NCI-H748 treated with DMSO at 0.1 percent for 48 hours (cell line): ENCODE measurements at regions not wholly inside any gene's neighbourhood (a gene's known extent, or its start where the extent isn't known, plus 50 kb on each side); places are given as distances from the start of the nearest gene placed in this dataset.
"Not testable (repeated sequence)": the region's sequence is repeated elsewhere in the genome, so short reads cannot be mapped to it uniquely, and the experiment has no call there.

Source experiments
- DNase-seq: peaks from one replicate; lab custom pipeline; 2025; lab: John Stamatoyannopoulos, UW

DNA sequence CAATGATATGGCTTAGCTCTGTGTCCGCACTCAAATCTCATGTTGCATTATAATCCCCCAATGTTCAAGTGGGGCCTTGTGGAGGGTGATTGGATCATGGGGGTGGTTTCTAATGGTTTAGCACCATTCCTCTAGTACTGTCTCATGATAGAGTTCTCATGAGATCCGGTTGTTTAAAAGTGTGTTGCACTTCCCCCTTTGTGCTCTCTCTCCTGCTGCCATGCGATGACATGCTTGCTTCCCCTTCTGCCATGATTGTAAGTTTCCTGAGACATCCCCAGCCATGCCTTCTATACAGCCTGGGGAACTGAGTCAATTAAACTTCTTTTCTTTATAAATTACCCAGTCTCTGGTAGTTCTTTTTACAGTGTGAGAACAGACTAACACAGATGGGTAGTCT is 427.1 kb downstream of the CHSY3 start:
- no peak for DNase-seq

DNA sequence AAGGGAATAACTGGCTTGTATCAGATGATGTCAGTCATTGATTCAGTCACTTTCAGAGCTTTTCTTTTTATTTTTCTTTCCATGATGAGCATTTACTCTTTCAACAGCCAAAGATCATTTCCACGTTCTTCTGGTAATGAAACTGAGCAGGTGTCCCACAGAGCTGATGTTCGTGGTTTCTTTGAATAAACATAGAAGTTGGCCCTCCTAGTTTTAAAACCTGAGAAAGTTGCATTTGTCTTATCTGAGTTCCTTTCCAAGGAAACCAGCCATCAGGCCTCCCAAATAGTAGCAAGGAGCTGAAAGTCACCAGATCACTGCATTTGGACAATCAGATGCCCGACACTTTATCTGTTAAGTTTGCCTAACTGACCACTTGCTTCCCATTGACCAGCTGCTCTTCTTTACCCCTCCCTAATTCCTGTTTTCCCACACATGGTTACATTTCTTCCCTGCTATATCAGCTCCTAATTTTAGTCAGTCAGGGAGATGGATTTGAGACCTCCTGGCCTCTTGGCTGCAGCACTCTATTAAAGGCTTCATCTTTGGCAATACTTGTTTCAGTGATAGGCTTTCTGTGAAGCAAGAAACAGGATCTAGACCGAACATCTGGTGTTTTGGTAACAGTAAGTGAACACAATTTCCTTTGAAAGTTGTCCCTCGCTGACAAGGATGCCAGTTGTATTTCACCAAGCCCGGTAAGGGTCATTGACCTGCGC is 420.8 kb downstream of the CHSY3 start:
- DNase-seq = no peak

DNA sequence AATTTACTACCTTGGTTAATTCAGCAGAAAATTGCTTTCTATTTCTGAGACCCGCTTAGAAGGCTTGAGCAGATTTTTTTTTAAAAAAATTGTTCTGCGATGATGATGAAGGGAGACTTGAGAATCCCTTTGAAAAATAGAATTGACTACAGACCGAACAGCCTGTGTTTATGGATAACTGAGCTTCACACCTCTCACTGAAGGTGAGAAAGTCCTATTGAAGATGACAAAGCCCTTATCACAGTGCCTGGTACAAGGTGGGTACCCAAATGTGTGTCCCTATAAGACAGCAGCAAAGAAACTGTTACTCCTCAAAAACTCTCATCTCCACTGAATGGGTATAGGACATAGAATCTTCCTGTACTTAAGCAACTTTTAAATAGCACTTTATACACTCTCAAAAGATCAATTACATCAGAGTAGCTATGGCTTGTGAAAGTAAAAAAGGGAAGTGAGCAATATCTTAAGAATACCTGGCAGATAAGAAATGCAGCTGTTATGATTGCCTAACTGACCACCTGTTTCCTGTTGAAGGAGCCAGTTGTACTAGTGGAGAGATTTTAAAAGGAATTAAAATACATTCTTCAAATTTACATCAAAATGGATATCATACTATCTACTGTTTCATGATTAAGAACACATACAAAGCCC is 419.7 kb downstream of the CHSY3 start:
- DNase-seq = no peak

DNA sequence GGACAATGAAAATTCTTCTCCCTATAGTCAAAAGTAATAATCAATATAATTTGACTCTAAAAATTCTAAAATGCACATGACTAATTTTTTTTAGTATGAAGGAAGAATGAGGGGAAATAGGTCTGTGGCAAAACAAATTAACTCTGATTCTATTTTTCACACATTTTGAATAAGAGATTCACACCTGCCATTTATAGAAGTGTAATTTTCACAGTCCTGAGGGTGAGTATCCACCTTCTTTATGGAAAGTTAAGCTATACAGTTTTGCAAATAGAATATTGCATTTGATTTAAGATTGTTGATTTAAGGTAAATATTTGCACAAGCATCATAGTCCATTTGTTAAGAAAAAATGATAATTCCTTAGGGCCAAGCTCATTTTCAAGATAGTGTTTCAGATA is 417.7 kb downstream of the CHSY3 start:
- no peak for DNase-seq

DNA sequence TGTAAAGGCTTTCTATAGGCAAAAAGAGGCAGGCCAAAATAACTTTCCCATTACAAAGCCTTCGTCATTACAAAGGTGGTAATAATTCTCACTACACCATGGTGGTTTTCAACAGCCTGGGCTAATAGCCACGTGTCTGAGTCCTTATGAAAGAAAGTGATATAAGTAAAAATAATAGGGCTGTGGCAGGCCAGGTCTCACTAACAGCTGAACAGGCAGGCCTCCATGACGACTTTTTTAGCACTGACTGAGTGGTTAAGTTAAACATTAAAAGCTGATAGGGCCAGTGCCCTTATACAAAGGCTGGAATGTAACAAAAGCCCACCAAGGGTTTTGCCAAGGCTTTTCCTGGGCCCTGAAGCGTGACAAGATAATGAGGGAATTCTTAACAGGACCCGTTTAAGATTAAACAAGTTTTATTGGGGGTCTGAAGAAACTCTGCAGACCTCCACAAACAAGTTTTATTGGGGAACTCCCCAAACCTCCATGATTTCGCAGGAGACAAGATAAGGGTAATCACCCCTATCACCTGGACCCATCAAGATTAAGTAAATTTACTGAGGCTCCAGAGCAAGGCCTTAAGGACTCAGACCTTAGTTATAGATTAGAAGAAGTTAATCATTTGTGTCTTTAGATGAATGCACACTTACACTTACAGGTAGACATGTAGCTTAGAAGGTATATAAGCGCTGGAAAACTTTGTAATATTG is 412.9 kb downstream of the CHSY3 start:
- DNase-seq = no peak

DNA sequence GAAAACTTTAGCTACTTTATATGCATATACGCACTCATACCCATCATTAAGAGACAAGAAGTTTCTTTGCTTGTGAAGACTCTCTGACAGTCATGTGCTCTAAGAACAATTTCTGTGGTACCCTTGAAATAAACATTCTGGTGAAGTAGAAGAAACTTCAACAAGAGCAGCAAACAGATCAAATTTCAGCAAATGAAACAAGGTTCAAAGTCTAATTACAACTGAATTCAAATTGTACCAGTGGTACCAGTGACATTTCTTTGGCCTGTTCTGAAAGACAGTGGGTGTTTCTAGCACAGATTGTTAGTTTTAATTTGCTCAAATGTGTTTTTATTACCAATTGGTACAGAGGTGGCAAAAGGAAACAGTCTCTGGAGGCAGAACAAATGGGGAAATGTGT is 391.0 kb downstream of the CHSY3 start:
- DNase-seq = no peak

DNA sequence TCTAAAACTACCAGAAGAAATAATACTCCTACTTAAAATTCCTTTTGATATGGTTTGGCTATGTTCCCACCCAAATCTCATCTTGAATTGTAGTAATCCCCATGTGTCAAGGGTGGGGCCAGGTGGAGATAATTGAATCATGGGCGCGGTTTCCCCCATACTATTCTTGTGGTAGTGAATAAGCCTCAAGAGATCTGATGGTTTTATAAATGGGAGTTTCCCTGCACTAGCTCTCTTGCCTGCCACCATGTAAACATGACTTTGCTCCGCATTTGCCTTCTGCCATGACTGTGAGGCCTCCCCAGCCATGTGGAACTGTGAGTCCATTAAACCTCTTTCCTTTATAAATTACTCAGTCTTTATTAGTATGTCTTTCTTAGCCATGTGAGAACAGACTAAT is 390.5 kb downstream of the CHSY3 start:
- not testable (repeated sequence) for DNase-seq

DNA sequence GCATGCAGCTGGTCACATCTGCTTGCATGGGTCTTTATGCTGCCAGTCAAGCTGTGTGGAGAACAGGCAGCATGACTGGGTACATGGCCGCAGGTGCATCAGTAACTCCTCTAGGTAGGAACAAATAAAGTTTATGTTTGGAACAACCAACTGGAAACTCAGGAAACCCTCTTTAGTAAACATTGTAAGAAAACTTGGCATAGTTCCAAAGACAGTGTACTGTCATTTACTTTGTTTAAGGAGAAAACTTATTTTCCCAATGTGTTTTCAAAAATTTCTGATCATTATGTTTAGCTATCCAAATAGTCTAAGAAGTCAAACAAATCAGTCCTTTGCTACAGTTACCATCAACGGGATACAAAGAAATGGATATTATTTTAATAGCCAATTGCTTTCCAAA is 386.0 kb downstream of the CHSY3 start:
- DNase-seq = no peak

DNA sequence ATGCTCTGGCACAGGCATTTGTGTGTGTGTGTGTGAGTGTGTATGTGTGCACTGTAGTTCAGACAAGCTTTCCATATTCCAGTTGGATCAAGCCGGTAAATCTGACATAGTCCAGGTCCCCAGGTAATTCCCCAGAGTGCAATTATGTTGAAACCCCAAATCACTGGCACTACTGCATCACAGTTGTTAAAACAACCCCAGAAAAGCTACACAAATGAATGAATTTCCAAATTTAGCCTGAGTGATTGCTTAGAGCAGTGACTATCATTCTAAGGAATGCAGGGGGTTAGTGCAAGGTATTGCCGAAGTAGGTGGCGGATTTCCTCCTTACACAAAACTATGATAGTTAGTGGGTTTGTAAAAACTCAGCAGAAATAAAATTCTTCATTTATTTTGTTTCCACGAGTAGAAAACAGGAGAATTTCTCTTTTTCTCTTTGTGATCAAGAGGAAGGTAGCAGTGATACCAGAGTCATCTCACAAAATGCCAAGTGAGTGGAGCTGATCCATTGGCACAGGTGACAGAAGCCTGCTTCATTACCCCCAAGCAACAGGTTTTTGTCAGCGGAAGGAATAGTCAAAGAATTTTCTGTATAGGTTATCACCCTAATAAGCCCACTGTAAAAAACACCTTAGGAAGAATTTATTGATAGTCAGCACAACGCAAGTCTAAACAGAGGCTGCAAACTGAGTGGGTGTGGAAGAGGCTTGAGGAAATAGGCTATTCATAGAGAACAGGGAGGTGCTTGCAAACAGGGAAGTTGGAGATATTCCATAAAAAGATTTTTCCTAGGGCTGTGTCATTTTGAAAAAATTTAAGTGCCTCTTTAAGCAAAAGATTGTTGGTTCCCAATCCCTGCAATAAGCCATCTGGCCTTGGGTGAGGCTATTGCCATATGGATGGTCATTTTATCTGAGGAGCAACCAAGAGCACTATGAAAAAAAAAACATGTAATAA is 385.1 kb downstream of the CHSY3 start:
- DNase-seq = no peak

DNA sequence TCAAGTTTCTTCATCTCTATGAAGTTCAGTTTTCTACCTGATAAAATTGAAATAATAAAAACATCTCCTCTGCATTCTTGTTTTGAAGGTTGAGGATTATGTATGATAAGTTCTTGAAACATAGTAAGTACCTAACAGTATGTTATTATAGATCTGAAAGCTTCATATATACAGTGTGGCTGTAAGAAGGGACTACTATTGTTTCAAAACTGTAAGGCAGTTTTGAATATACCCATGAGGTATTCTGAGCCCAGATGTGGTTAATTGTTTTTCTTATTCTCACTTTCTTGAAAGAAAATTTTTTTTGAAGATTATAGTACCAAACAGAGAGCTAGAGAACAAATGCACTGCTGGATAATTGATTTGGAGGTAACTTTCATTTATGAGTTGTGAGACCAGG is 383.2 kb downstream of the CHSY3 start:
- no peak for DNase-seq

DNA sequence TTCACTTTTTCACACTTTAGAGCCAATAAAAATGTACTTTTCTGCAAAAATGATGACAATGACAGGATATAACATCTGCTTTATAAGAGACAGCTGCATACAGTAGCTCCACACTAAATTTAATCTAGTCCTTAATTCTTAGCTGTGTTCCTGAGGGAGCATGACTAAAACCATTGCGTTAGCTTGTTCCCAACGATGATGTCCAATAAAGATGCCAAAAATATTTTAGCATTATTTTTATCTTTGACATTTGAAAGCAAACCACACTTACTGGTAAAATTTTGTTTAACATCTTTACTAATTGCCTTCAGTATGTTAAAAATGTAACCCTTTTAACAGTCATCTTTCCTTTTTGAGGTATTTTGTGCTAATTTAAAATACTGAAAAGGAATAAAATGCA is 382.7 kb downstream of the CHSY3 start:
- DNase-seq = no peak

DNA sequence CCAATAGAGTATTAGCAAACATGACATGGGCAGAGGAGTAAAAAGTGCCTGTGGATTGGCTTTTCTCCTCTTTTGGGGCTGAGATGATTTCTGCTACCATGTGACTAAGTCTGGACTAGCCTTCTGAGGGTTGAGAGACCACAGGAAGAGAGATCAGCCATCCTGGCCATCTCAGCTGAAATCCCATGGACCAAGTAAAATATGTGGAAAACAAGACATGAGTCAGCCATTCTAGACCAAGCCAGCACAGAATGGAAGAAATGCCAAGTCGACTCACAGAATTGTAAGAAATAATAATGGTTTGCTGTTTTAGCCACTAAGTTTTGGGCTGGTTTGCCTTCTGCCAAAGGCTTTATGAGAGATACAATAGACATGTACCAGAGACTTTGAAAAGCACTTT is 377.8 kb downstream of the CHSY3 start:
- DNase-seq = no peak

DNA sequence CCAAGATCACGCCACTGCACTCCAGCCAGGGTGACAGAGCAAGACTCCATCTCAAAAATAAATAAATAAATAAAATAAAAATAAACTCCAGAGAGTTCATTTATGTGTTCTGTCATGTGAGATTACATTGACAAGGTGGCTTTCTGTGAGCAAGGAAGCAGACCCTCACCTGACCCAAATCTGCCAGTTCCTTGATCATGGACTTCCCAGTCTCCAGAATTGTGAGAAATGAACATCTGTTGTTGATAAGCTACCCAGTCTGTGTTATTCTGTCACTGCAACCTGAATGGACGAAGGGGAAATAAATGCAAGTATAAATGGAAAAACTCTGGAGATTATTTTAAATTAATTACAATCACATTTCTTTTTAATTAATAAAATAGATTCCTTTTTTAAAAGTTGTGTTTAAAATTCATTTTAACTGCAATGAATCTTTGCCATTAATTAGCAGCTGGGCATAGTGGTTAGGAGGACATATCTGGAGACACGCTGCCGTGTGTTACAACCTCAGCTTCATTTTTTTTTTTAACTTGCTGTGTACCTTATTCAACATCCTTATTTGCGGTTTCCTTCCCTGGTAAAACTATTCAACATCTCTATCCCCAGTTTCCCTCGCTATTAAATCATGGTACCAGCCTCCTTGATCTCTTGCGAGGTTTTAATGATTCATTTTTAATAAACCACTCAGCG is 376.4 kb downstream of the CHSY3 start:
- no peak for DNase-seq

DNA sequence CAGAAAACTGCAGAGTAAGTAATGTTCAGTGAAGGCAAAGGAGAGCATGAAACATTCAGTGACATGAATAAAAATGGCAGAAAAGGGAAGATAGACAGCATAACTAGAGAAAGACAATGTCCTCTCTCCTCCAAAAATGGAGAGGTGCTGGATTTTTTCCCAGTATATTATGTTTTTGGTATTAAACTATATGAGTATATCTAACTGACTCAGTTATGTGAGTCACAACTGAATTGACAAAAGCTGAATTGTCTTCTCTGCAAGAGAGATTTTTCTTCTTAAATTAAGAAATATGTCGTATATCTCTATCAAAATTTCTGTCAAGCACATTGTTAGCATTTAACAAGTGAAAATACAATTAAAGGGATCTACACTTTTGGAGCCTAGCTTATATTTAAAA is 375.1 kb downstream of the CHSY3 start:
- no peak for DNase-seq

DNA sequence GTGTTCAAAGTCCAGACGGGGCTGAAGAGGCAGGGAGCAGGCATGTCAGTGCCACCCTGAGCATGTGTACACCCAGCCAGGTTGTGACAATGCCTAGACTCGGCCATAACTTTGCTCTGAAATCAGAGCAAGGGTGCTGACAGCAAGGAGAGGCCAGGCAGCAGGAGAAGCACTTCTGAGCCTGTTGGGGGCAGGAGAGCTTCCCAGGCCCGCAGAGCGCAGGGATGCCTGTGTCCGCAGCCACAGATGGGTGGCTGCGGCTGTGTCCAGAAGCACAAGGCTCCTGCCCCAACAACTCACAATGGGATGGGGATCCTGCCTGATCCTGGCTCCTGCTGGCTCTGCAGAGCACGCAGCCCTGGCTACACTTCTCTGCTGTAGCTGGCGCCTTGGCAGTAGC is 373.9 kb downstream of the CHSY3 start:
- DNase-seq = no peak

DNA sequence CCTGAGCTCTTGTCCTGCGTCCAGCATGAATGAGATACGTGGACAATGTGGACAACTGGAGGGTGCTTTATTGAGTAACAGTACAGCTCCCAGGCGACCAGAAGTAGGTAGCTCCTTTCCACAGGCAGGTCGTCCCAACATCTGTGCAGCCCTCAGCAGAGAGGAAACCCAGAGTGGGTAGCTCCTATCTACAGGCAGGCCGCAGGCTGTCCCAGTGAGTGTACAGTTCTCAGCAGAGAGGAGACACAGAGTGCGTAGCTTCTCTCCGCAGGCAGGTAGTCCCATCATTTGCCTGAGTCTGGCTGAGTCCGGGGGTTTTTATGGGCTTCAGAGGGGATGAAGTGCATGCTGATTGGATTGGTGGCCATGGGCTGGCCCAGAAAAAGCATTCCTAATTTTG is 373.3 kb downstream of the CHSY3 start:
- DNase-seq = no peak

DNA sequence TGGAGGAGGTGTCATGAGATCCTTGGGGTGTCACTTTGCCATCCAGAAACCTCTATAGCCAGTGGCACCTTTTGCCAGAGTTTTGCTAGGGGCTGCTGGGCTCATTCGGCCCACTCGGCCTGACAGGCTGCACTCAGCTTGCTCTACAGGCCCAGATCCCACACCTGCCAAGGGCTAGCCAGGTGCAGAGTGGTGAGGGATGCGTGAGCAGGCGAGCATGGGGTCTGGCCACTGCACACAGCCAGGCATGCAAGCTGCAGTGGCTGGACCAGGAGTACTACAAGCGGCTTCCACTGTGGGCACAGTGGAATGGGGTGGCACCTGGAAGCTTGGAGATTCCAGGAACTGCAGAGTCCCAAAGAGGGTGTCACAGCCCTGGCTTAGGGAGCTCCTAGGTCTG is 372.7 kb downstream of the CHSY3 start:
- no peak for DNase-seq

DNA sequence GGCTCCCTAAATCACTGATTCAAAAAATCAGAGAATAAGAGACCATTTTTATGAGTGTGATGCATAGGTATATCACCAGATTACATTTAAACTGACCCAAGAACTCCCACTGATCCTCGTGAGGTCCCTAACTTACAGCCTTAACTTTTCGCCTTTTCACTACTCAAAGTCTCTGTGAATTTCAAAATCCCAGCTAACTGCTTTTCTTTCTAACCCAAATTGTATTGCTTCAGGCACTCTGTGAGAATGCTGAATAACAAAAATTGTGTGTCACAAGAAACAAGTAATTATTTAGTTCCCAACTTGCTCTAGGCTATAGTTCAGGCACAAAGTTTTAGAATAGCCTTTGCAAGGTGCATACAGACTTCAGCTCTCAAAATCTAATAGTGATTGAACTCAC is 368.6 kb downstream of the CHSY3 start:
- DNase-seq = no peak

DNA sequence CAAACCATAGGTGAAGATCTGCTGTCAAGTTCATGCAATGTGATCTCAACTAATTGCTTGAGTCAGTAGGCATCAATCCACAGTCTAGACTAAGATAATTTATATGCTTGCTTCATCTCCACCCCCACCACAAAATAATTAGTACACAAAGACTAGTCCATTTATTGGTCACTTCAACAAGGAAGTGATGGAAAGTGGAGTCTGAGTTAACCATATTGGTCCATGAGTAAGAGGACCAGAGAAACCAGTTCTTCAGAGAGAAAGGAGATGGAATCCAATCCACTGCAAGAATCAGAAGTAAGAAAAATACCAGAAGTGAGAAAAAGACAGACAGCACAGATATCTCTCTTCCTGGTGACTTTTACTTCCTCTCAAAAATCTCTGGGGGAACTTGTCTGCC is 366.5 kb downstream of the CHSY3 start:
- DNase-seq = no peak

DNA sequence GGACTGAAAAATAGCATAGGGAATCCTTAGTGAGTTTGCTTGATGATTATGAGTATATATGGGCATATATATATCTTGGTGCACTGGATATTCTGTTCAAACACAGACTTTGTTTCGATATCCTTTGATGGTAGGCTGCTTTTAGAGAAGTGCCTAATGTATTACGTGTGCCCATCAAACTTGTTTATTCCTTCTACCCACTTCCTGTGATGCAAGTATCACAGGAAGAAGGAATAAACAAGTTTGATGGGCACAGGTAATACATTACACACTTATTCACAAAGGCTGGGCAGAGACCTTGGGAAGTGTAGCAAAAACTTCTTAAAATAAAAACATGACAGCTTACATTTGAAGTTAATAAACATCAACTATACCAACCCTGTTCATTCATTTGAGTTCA is 364.2 kb downstream of the CHSY3 start:
- DNase-seq = no peak

DNA sequence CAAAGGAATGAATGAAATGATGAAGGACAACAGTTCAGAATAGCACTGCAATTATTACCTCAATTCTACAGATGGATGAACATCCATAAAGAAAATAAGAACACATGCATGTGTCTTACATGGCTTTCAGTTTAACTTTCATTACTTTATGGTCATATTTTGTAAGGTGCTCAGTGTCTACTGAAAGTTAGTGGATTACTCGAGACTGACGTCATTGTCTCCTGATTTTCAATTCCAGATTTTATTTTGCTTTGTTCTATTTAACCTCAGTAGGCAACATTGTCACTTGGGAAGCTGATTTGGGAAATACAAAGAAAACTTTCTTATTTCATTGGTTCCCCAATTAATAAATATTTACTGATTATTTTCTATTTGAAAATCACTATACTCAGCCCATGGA is 363.7 kb downstream of the CHSY3 start:
- DNase-seq = no peak

DNA sequence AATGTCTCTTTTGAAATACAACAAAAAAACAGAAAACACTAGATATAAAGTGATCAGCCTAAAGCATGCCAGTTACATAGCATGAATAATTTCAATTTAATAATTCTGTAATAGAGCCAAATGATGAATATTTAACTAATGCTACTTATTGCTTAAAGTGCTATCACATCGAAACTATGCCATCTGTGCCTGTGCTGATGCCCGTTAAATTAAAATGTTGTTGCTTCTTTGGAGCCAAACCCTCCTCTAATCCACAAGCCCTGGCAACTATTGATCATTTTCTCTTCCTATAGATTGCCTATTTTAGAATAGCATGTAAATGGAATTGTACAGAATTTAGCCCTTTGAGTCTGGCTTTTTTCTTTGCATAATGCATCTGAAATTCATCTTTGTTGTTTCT is 356.2 kb downstream of the CHSY3 start:
- no peak for DNase-seq
